ENCODE measurements at regions not wholly inside any gene's neighbourhood (a gene's known extent, or its start where the extent isn't known, plus 50 kb on each side); places are given as distances from the start of the nearest gene placed in this dataset.
"Not testable (repeated sequence)": the region's sequence is repeated elsewhere in the genome, so short reads cannot be mapped to it uniquely, and the experiment has no call there.

- no peak for DNase-seq (ENCODE audit: low read depth)
- TF ChIP-seq POLR2A (IDR thresholded peaks at IDR 0.05; ENCODE audit: extremely low read depth, insufficient read length) (no peak), MYC (IDR thresholded peaks at IDR 0.05; ENCODE audit: low read depth, low read length) (no peak)
- TF ChIP-seq, protein P1, sequence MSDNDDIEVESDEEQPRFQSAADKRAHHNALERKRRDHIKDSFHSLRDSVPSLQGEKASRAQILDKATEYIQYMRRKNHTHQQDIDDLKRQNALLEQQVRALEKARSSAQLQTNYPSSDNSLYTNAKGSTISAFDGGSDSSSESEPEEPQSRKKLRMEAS (IDR thresholded peaks at IDR 0.05; ENCODE audit: low read depth, low read length): no peak
- TF ChIP-seq, protein P2, sequence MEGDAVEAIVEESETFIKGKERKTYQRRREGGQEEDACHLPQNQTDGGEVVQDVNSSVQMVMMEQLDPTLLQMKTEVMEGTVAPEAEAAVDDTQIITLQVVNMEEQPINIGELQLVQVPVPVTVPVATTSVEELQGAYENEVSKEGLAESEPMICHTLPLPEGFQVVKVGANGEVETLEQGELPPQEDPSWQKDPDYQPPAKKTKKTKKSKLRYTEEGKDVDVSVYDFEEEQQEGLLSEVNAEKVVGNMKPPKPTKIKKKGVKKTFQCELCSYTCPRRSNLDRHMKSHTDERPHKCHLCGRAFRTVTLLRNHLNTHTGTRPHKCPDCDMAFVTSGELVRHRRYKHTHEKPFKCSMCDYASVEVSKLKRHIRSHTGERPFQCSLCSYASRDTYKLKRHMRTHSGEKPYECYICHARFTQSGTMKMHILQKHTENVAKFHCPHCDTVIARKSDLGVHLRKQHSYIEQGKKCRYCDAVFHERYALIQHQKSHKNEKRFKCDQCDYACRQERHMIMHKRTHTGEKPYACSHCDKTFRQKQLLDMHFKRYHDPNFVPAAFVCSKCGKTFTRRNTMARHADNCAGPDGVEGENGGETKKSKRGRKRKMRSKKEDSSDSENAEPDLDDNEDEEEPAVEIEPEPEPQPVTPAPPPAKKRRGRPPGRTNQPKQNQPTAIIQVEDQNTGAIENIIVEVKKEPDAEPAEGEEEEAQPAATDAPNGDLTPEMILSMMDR (IDR thresholded peaks at IDR 0.05; ENCODE audit: low read depth, low read length): no peak
- H3K4me3 ChIP-seq (ENCODE audit: low read depth, low read length): no peak overlapping the region
Measured at GRCh38 chr6:105691971-105692370, 289.1 kb upstream of the PREP start.

- H3K4me3 ChIP-seq (ENCODE audit: low read depth, low read length): no peak overlapping the region
- TF ChIP-seq MYC (IDR thresholded peaks at IDR 0.05; ENCODE audit: low read depth, low read length) (no peak), POLR2A (IDR thresholded peaks at IDR 0.05; ENCODE audit: extremely low read depth, insufficient read length) (no peak)
- TF ChIP-seq, protein P1 (IDR thresholded peaks at IDR 0.05; ENCODE audit: low read depth, low read length): no peak
- TF ChIP-seq, protein P2 (IDR thresholded peaks at IDR 0.05; ENCODE audit: low read depth, low read length): no peak
- no peak for DNase-seq (ENCODE audit: low read depth)
Measured at GRCh38 chr6:105691081-105691480, 288.2 kb upstream of the PREP start.

DNA sequence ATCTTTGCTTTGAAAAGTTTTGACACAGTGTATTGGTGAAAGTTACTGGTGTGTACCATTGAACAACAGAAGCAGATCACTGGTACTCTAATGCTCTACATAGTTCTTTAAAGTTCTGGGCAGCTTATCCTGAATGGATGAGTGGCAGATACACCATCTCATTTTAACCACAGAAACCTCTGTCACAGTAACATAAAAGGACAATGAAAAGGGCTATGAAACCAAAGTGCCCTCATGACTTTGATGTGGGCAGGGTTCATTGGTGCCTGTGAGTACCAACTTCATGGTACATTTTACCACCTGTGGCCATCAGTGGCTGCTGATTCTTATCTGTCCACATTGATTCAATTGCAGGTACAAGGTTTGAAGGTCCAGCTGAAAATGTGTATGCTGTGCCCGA lies 285.7 kb upstream of the PREP start:
- DNase-seq (ENCODE audit: low read depth): no peak
- no peak overlapping the region for H3K4me3 ChIP-seq (ENCODE audit: low read depth, low read length)
- TF ChIP-seq POLR2A (IDR thresholded peaks at IDR 0.05; ENCODE audit: extremely low read depth, insufficient read length): no peak
- TF ChIP-seq, protein P1 (IDR thresholded peaks at IDR 0.05; ENCODE audit: low read depth, low read length): no peak
- TF ChIP-seq, protein P2 (IDR thresholded peaks at IDR 0.05; ENCODE audit: low read depth, low read length): no peak
- no peak for TF ChIP-seq MYC (IDR thresholded peaks at IDR 0.05; ENCODE audit: low read depth, low read length)

DNA sequence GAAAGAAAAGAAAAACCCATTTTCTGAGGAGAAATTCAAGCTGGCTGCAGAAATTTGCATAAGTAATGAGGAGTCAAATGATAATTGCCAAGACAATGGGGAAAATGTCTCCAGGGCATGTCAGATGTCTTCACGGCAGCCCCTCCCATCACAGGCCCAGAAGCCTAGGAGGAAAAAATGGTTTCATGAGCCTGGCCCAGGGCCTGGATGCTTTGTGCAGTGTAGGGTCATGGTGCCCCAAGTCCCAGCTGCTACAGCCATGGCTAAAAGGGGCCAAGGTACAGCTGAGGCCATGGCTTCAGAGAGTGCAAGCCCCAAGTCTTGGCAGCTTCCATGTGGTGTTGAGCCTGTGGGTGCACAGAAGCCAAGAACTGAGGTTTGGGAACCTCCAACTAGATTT lies 283.9 kb upstream of the PREP start:
- H3K4me3 ChIP-seq (ENCODE audit: low read depth, low read length); DNase-seq (ENCODE audit: low read depth): not testable (repeated sequence)

DNA sequence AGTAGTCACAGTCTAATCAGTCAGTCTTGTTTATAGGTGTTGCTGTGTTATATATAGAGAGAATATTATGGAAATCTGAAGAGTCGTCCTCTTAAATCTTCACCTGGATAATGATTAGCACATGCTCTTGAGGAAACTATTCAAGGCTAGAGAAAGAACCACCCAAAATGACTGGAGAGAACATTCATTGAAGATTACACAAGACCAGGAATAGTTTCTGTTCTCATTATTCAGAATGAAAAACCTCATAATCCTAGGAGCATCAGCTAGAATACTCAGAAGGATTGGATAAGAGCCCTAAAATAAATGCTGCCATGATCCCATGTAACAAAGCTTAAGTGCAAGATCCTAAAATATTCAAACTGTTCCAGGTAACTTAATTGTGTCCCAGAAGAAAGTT lies 278.2 kb upstream of the PREP start:
- no peak overlapping the region for H3K4me3 ChIP-seq (ENCODE audit: low read depth, low read length)
- TF ChIP-seq POLR2A (IDR thresholded peaks at IDR 0.05; ENCODE audit: extremely low read depth, insufficient read length): no peak
- TF ChIP-seq, protein P2 (IDR thresholded peaks at IDR 0.05; ENCODE audit: low read depth, low read length): no peak
- no peak for TF ChIP-seq MYC (IDR thresholded peaks at IDR 0.05; ENCODE audit: low read depth, low read length)
- TF ChIP-seq, protein P1 (IDR thresholded peaks at IDR 0.05; ENCODE audit: low read depth, low read length): no peak
- DNase-seq (ENCODE audit: low read depth): no peak

DNA sequence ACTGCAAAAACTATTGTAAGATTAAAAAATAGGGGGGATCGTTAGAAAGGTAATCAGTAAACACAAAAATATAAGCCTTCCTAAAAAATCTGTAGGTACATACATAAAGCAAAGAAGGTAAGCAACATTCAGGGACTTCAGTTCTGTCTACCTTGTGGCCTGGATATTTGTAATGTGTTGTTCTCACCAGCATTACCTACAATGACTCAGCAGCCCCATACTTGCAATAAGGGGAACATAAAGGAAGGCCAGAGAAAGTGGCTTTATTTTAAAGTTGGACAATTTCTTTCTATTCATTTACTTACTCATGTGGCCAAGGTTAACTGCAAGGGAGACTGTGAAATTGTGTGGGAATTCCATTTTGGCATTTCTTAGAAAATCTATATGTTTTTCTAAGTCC lies 277.2 kb upstream of the PREP start:
- no peak for TF ChIP-seq MYC (IDR thresholded peaks at IDR 0.05; ENCODE audit: low read depth, low read length)
- TF ChIP-seq, protein P1 (IDR thresholded peaks at IDR 0.05; ENCODE audit: low read depth, low read length): no peak
- TF ChIP-seq, protein P2 (IDR thresholded peaks at IDR 0.05; ENCODE audit: low read depth, low read length): no peak
- TF ChIP-seq POLR2A (IDR thresholded peaks at IDR 0.05; ENCODE audit: extremely low read depth, insufficient read length): no peak
- peak; percentile 12 for DNase-seq (ENCODE audit: low read depth)

More for the DNA sequence above, 277.2 kb upstream of the PREP start:
- no peak overlapping the region for H3K4me3 ChIP-seq (ENCODE audit: low read depth, low read length)
